ENCODE measurements at regions not wholly inside any gene's neighbourhood (a gene's known extent, or its start where the extent isn't known, plus 50 kb on each side); places are given as distances from the start of the nearest gene placed in this dataset.

- DNase-seq (ENCODE audit: low read depth in 1 of 2, low spot score in 1 of 2), result no peak
These were observed 127.7 kb downstream of the DMRTA2 start for GRCh38 chr1:50295566-50295965.

GRCh38 chr1:50292276-50292675, 131.0 kb downstream of the DMRTA2 start:
- no peak for DNase-seq (ENCODE audit: low read depth in 1 of 2, low spot score in 1 of 2)

GRCh38 chr1:50289495-50289894, 133.7 kb downstream of the DMRTA2 start:
- DNase-seq (ENCODE audit: low read depth in 1 of 2, low spot score in 1 of 2), result no peak

GRCh38 chr1:50285994-50286393, 137.2 kb downstream of the DMRTA2 start:
- DNase-seq (ENCODE audit: low read depth in 1 of 2, low spot score in 1 of 2), result no peak

GRCh38 chr1:50279622-50280330, 143.5 kb downstream of the DMRTA2 start:
- no peak for DNase-seq (ENCODE audit: low read depth in 1 of 2, low spot score in 1 of 2)

GRCh38 chr1:50278961-50279360, 144.3 kb downstream of the DMRTA2 start:
- DNase-seq (ENCODE audit: low read depth in 1 of 2, low spot score in 1 of 2), result no peak

GRCh38 chr1:50278410-50278809, 144.8 kb downstream of the DMRTA2 start:
- DNase-seq (ENCODE audit: low read depth in 1 of 2, low spot score in 1 of 2), result no peak

- DNase-seq (ENCODE audit: low read depth in 1 of 2, low spot score in 1 of 2), result no peak
These were observed 147.7 kb downstream of the DMRTA2 start for GRCh38 chr1:50275566-50275965.

- DNase-seq (ENCODE audit: low read depth in 1 of 2, low spot score in 1 of 2), result no peak
These were observed 150.3 kb downstream of the DMRTA2 start for GRCh38 chr1:50272912-50273311.

GRCh38 chr1:50271968-50272578, 151.2 kb downstream of the DMRTA2 start:
- DNase-seq (ENCODE audit: low read depth in 1 of 2, low spot score in 1 of 2), result no peak

- no peak for DNase-seq (ENCODE audit: low read depth in 1 of 2, low spot score in 1 of 2)
These were observed 151.9 kb downstream of the DMRTA2 start for GRCh38 chr1:50271337-50271736.

- no peak for DNase-seq (ENCODE audit: low read depth in 1 of 2, low spot score in 1 of 2)
These were observed 152.3 kb downstream of the DMRTA2 start for GRCh38 chr1:50270926-50271325.

- DNase-seq (ENCODE audit: low read depth in 1 of 2, low spot score in 1 of 2), result no peak
These were observed 155.2 kb downstream of the DMRTA2 start for GRCh38 chr1:50268049-50268448.

GRCh38 chr1:50266509-50266908, 156.7 kb downstream of the DMRTA2 start:
- DNase-seq (ENCODE audit: low read depth in 1 of 2, low spot score in 1 of 2), result no peak

GRCh38 chr1:50265790-50266314, 157.1 kb downstream of the ELAVL4 start:
- no peak for DNase-seq (ENCODE audit: low read depth in 1 of 2, low spot score in 1 of 2)

- no peak for DNase-seq (ENCODE audit: low read depth in 1 of 2, low spot score in 1 of 2)
These were observed 155.9 kb downstream of the ELAVL4 start for GRCh38 chr1:50264590-50264989.

- DNase-seq (ENCODE audit: low read depth in 1 of 2, low spot score in 1 of 2), result no peak
These were observed 153.7 kb downstream of the ELAVL4 start for GRCh38 chr1:50262436-50262835.

GRCh38 chr1:50261951-50262350, 153.2 kb downstream of the ELAVL4 start:
- no peak for DNase-seq (ENCODE audit: low read depth in 1 of 2, low spot score in 1 of 2)

GRCh38 chr1:50257940-50258685, 149.4 kb downstream of the ELAVL4 start:
- no peak for DNase-seq (ENCODE audit: low read depth in 1 of 2, low spot score in 1 of 2)

GRCh38 chr1:50257029-50257428, 148.3 kb downstream of the ELAVL4 start:
- DNase-seq (ENCODE audit: low read depth in 1 of 2, low spot score in 1 of 2), result no peak

Data from stimulated activated CD4-positive, alpha-beta T cell treated with anti-CD3 and anti-CD28 coated beads, Interleukin-15, amount 100 ng/mL, for 1 hour (primary cell).